H1 (cell line): ENCODE measurements at regions not wholly inside any gene's neighbourhood (a gene's known extent, or its start where the extent isn't known, plus 50 kb on each side); places are given as distances from the start of the nearest gene placed in this dataset.

ENCODE experiments used
- CTCF ChIA-PET: fragments of 300-600 bp; sonication (Branson Sonifier 250); formaldehyde crosslinking; loops from one replicate; lab custom pipeline; 2021; ENCODE audit not compliant: partially characterized antibody; lab: Charles Lee
- POLR2A ChIA-PET: fragments of 300-600 bp; sonication (Branson Sonifier 250); formaldehyde crosslinking; loops from one replicate; lab custom pipeline; 2021; ENCODE audit warnings: inconsistent platforms; ENCODE audit not compliant: partially characterized antibody; lab: Charles Lee
- DNase-seq, 2 experiments: peaks; one replicate each; pipeline versions ENCODE4 v3.0.0 to v3.0.0-alpha.2; 2010 to 2022; ENCODE audit warnings: low spot score in 2 of 2, low read depth in 1 of 2, mixed read lengths in 1 of 2
- FAIRE-seq: peaks from 2 replicates; lab custom pipeline; 2011; peaks lifted over from hg19 to GRCh38; lab: Jason Lieb, UNC
- H2AFZ ChIP-seq: 2 replicates; pipeline ENCODE4 v1.8.1; 2012; ENCODE audit warnings: low read length, inconsistent platforms
- H2AK5ac ChIP-seq: 2 replicates; pipeline ENCODE4 v1.6.1; 2013; ENCODE audit warnings: low read depth, low read length
- H2BK120ac ChIP-seq: replicated peaks from 2 replicates; pipeline ENCODE3; 2013; ENCODE audit warnings: low read depth, low read length, inconsistent platforms
- H2BK12ac ChIP-seq: 2 replicates; pipeline ENCODE4 v1.6.1; 2013; ENCODE audit warnings: low read depth, low read length
- H2BK15ac ChIP-seq: 2 replicates; pipeline ENCODE4 v1.6.1; 2013; ENCODE audit warnings: low read length
- H2BK20ac ChIP-seq: 2 replicates; pipeline ENCODE4 v1.6.1; 2013; ENCODE audit warnings: low read length
- H2BK5ac ChIP-seq: 2 replicates; pipeline ENCODE4 v1.6.1; 2013; ENCODE audit warnings: low read depth, low read length
- H3K14ac ChIP-seq: 2 replicates; pipeline ENCODE4 v1.6.1; 2013; ENCODE audit warnings: inconsistent platforms; ENCODE audit not compliant: insufficient read length
- H3K18ac ChIP-seq: 2 replicates; pipeline ENCODE4 v1.6.1; 2013; ENCODE audit warnings: low read length; ENCODE audit errors: extremely low read depth
- H3K23ac ChIP-seq: 2 replicates; pipeline ENCODE4 v1.6.1; 2013; ENCODE audit warnings: inconsistent platforms; ENCODE audit not compliant: insufficient read length
- H3K23me2 ChIP-seq: 2 replicates; pipeline ENCODE4 v1.6.1; 2013; ENCODE audit warnings: low read depth, low read length
- H3K27ac ChIP-seq: 2 replicates; pipeline ENCODE4 v1.6.1; 2011; ENCODE audit warnings: low read depth, low read length, inconsistent platforms
- H3K27me3 ChIP-seq, 4 experiments: replicated peaks in 1 of 4; 1 replicate in 1 of 4; 2 replicates in 3 of 4; pipeline versions ENCODE4 v1.6.1 to v1.8.1; 2011 to 2013; ENCODE audit warnings: low read length in 3 of 4, mild to moderate bottlenecking in 3 of 4, inconsistent platforms in 2 of 4, mixed read lengths in 2 of 4, moderate library complexity in 1 of 4; ENCODE audit not compliant: control insufficient read depth in 3 of 4, insufficient read depth in 3 of 4; ENCODE audit errors: extremely low read depth in 1 of 4
- H3K36me3 ChIP-seq, 4 experiments: 2 replicates each; pipeline versions ENCODE4 v1.6.1 to v1.8.1; 2011 to 2013; ENCODE audit warnings: mild to moderate bottlenecking in 4 of 4, low read length in 3 of 4, moderate library complexity in 2 of 4, control low read depth in 1 of 4, inconsistent platforms in 1 of 4; ENCODE audit not compliant: insufficient read depth in 4 of 4, control insufficient read depth in 2 of 4
- H3K4ac ChIP-seq: replicated peaks from 2 replicates; pipeline ENCODE3; 2013; ENCODE audit warnings: low read length, low read depth, mixed read lengths, inconsistent platforms; ENCODE audit not compliant: insufficient read length
- H3K4me1 ChIP-seq, 4 experiments: replicated peaks in 1 of 4; 1 replicate in 1 of 4; 2 replicates in 3 of 4; pipeline versions ENCODE4 v1.6.1 to v1.8.1; 2011 to 2013; ENCODE audit warnings: low read length in 3 of 4, inconsistent platforms in 2 of 4, mixed read lengths in 1 of 4; ENCODE audit not compliant: insufficient read depth in 4 of 4, control insufficient read depth in 3 of 4
- H3K4me2 ChIP-seq, 2 experiments: 2 replicates each; pipeline versions ENCODE4 v1.6.1 to v1.8.1; 2011 to 2013; ENCODE audit warnings: low read depth in 2 of 2, low read length in 2 of 2, control low read depth in 1 of 2, inconsistent platforms in 1 of 2, mild to moderate bottlenecking in 1 of 2; ENCODE audit not compliant: insufficient read depth in 1 of 2
- H3K4me3 ChIP-seq, 4 experiments: fragments of 200-600, 300-600 bp in 1 of 4; sonication (generic), shearing (Covaris generic), sonication (Bioruptor Twin) in 1 of 4; 2 replicates each; pipeline versions ENCODE4 v1.5.1 to v1.8.1; 2011 to 2016; ENCODE audit warnings: low read length in 4 of 4, low read depth in 3 of 4, control low read depth in 2 of 4, inconsistent platforms in 2 of 4, mild to moderate bottlenecking in 2 of 4, mixed read lengths in 1 of 4, moderate library complexity in 1 of 4; ENCODE audit not compliant: insufficient read depth in 2 of 4; ENCODE audit errors: extremely low read depth in 1 of 4
- H3K56ac ChIP-seq: replicated peaks from 2 replicates; pipeline ENCODE3; 2013; ENCODE audit warnings: low read depth, mild to moderate bottlenecking, mixed read lengths, low read length, inconsistent platforms; ENCODE audit not compliant: insufficient read length
- H3K79me1 ChIP-seq: 2 replicates; pipeline ENCODE4 v1.6.1; 2013; ENCODE audit warnings: low read depth, low read length, control low read depth
- H3K79me2 ChIP-seq, 2 experiments: 2 replicates each; pipeline versions ENCODE4 v1.6.1 to v1.8.1; 2012 to 2013; ENCODE audit warnings: low read length in 2 of 2, mild to moderate bottlenecking in 2 of 2, inconsistent platforms in 1 of 2; ENCODE audit not compliant: insufficient read depth in 2 of 2, control insufficient read depth in 1 of 2
- H3K9ac ChIP-seq, 4 experiments: replicated peaks in 1 of 4; 1 replicate in 1 of 4; 2 replicates in 3 of 4; pipeline versions ENCODE4 v1.6.1 to v1.8.1; 2011 to 2013; ENCODE audit warnings: low read depth in 3 of 4, low read length in 3 of 4, control low read depth in 2 of 4, mild to moderate bottlenecking in 2 of 4, moderate library complexity in 2 of 4, inconsistent platforms in 1 of 4; ENCODE audit errors: extremely low read depth in 1 of 4
- H3K9me3 ChIP-seq, 2 experiments: 2 replicates each; pipeline versions ENCODE4 v1.6.1 to v1.8.1; 2012 to 2013; ENCODE audit warnings: mild to moderate bottlenecking in 2 of 2, moderate library complexity in 2 of 2, control low read depth in 1 of 2, inconsistent platforms in 1 of 2, low read depth in 1 of 2, low read length in 1 of 2, mixed read lengths in 1 of 2; ENCODE audit not compliant: insufficient read depth in 2 of 2
- H4K20me1 ChIP-seq, 2 experiments: replicated peaks in 1 of 2; 2 replicates each; pipeline versions ENCODE3 to v1.8.1; 2011 to 2013; ENCODE audit warnings: inconsistent platforms in 2 of 2, low read length in 2 of 2, mild to moderate bottlenecking in 1 of 2; ENCODE audit not compliant: insufficient read depth in 2 of 2, control insufficient read depth in 1 of 2
- H4K5ac ChIP-seq: 2 replicates; pipeline ENCODE4 v1.6.1; 2013; ENCODE audit warnings: low read length, low read depth, mixed read lengths, inconsistent platforms; ENCODE audit not compliant: insufficient read length
- H4K8ac ChIP-seq: 2 replicates; pipeline ENCODE4 v1.8.0; 2013; ENCODE audit warnings: mild to moderate bottlenecking, moderate library complexity, low read length, inconsistent platforms; ENCODE audit not compliant: insufficient read depth; ENCODE audit errors: extremely low read depth
- H4K91ac ChIP-seq: replicated peaks from 2 replicates; pipeline ENCODE3; 2013; ENCODE audit warnings: low read length, mixed read lengths, inconsistent platforms; ENCODE audit not compliant: insufficient read length
- ASH2L ChIP-seq: fragments of 200-600, 300-600 bp; sonication (generic); IDR thresholded peaks from one replicate; pipeline ENCODE4 v1.7.1; 2017; ENCODE audit warnings: low read length
- BACH1 ChIP-seq: IDR thresholded peaks from 2 replicates; pipeline ENCODE4 v1.6.1; 2012; ENCODE audit warnings: low read length, improper control_type of control experiment
- CBX5 ChIP-seq: fragments of 300-800, 300-1000 bp; sonication (generic); IDR thresholded peaks from 2 replicates; pipeline ENCODE4 v1.7.1; 2016; ENCODE audit warnings: antibody characterized with exemption, low read length, low read depth
- CHD2 ChIP-seq: IDR thresholded peaks from 2 replicates; pipeline ENCODE4 v1.6.1; 2012; ENCODE audit warnings: low read length, improper control_type of control experiment
- CREB1 ChIP-seq: IDR thresholded peaks from 2 replicates; pipeline ENCODE4 v1.6.1; 2012; ENCODE audit warnings: inconsistent platforms
- EP300 ChIP-seq, 2 experiments: IDR thresholded peaks; 1 replicate in 1 of 2; 2 replicates in 1 of 2; pipeline ENCODE4 v1.6.1; 2011 to 2012; ENCODE audit warnings: low read depth in 2 of 2, low read length in 2 of 2, mild to moderate bottlenecking in 2 of 2, borderline replicate concordance in 1 of 2, inconsistent platforms in 1 of 2, moderate library complexity in 1 of 2
- EZH2 ChIP-seq: fragments of 200-600 bp; sonication (generic); IDR thresholded peaks from 2 replicates; pipeline ENCODE4 v1.7.1; 2012; ENCODE audit warnings: low read depth, mild to moderate bottlenecking, moderate library complexity, low read length, inconsistent platforms; ENCODE audit not compliant: severe bottlenecking
- JUN ChIP-seq: IDR thresholded peaks from 2 replicates; pipeline ENCODE4 v1.6.1; 2011; ENCODE audit warnings: low read depth, mild to moderate bottlenecking, improper control_type of control experiment, low read length
- KDM5A ChIP-seq: fragments of 200-600 bp; IDR thresholded peaks from 2 replicates; pipeline ENCODE4 v1.7.1; 2012; ENCODE audit warnings: mild to moderate bottlenecking, low read length, inconsistent platforms, mixed read lengths
- SAP30 ChIP-seq: fragments of 300-600 bp; sonication (generic); IDR thresholded peaks from 2 replicates; pipeline ENCODE4 v1.7.1; 2012; ENCODE audit warnings: low read length, moderate library complexity, mild to moderate bottlenecking, inconsistent platforms; ENCODE audit not compliant: insufficient read depth, insufficient replicate concordance
- TAF7 ChIP-seq: optimal IDR thresholded peaks from 2 replicates; pipeline ENCODE3; 2011; ENCODE audit warnings: low read depth, mild to moderate bottlenecking, inconsistent platforms, low read length, moderate library complexity, borderline replicate concordance
- TEAD4 ChIP-seq: IDR thresholded peaks from 2 replicates; pipeline ENCODE4 v1.6.1; 2012; ENCODE audit warnings: low read depth, low read length, inconsistent platforms, mixed read lengths
- ZNF274 ChIP-seq: IDR thresholded peaks from 2 replicates; pipeline ENCODE4 v1.7.0; 2012; ENCODE audit warnings: low read length, borderline replicate concordance; ENCODE audit errors: extremely low read depth
- WGBS, 2 experiments: shearing (Covaris generic) in 1 of 2; methylation state at CpG; one replicate each; pipeline versions ENCODE4 v1.1.6 to v1.1.7; 2013 to 2015; ENCODE audit warnings: low lambda C conversion rate in 2 of 2, mixed read lengths in 2 of 2, inconsistent platforms in 1 of 2, low coverage in 1 of 2, missing lambda C conversion rate in 1 of 2; ENCODE audit not compliant: insufficient replicate concordance in 2 of 2, insufficient coverage in 1 of 2, insufficient read length in 1 of 2; ENCODE audit errors: extremely low coverage in 1 of 2, missing lambda C conversion rate in 1 of 2; 5-methylcytosine and 5-hydroxymethylcytosine counted together
- TF ChIP-seq, protein P1 (sequence below): IDR thresholded peaks from 2 replicates; pipeline ENCODE4 v1.6.1; 2012; ENCODE audit warnings: low read length, inconsistent platforms

DNA sequence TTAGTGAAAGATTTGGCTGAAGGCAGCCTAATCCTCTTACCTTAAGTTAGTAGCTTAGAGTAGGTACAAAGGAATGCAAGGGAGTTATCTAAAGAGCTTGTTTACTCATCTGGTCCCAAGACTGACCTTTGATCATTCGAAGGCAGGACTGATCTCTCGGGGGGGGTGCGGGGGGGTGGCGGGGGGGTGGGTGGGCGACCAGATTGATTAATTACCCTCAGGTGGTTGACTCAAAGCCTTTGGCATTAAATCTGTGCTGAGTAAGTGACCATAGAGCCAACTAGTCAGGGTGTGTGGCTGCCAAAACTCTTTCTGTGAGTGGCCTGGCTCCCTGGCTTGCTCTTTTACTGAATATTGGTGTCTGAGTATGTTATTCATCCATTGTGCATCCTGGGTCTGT lies 731.9 kb upstream of the FBXO33 start:
- no peak for FAIRE-seq
- WGBS, 2 experiments, result 84% methylated on average over 3 of the region's 5 CpGs; no CpG with 5 or more reads in 1 of the 2 experiments
- no peak overlapping the region for H3K4me2 ChIP-seq
- no peak overlapping the region for H4K8ac ChIP-seq
- no peak overlapping the region for H3K9ac ChIP-seq
- no peak overlapping the region for H3K18ac ChIP-seq
- POLR2A ChIA-PET, result no interaction called here
- H3K14ac ChIP-seq, result no peak overlapping the region
- H2BK12ac ChIP-seq, result no peak overlapping the region
- no peaks in the 10 kb centered on the region for H3K79me2 ChIP-seq
- DNase-seq, result no peak
- no peak overlapping the region for H2AFZ ChIP-seq
- no peak overlapping the region for H2BK120ac ChIP-seq
- no peak overlapping the region for H4K5ac ChIP-seq
- H3K4me1 ChIP-seq, result no peaks in the 10 kb centered on the region
- H3K4me3 ChIP-seq, result no peak overlapping the region
- H3K79me1 ChIP-seq, result no peaks in the 10 kb centered on the region
- H3K9me3 ChIP-seq, result peaks cover 16 to 20% of the 10 kb centered on the region in 2 experiments
- no peaks in the 10 kb centered on the region; a peak in 1 of 8 replicates for H3K36me3 ChIP-seq
- H4K20me1 ChIP-seq, result no peaks in the 10 kb centered on the region
- no peak overlapping the region for H2BK5ac ChIP-seq
- H3K23ac ChIP-seq, result no peak overlapping the region
- H3K23me2 ChIP-seq, result no peaks in the 10 kb centered on the region
- H2BK20ac ChIP-seq, result no peak overlapping the region
- CTCF ChIA-PET, result no interaction called here
- no peak overlapping the region for H4K91ac ChIP-seq
- no peak overlapping the region for H3K27ac ChIP-seq
- H2AK5ac ChIP-seq, result no peak overlapping the region
- no peaks in the 10 kb centered on the region for H3K27me3 ChIP-seq
- no peak overlapping the region for H3K4ac ChIP-seq
- no peak overlapping the region for H2BK15ac ChIP-seq
- H3K56ac ChIP-seq, result no peak overlapping the region
- no peak for TF ChIP-seq CREB1
- TF ChIP-seq CHD2, result no peak
- TF ChIP-seq ZNF274, result no peak
- TF ChIP-seq KDM5A, result no peak
- TF ChIP-seq EP300 (IDR thresholded peaks at IDR 0.05; ENCODE audit: borderline replicate concordance in 1 of 2, low read depth in 2 of 2, low read length in 2 of 2), result no peak
- no peak for TF ChIP-seq EZH2
- TF ChIP-seq TAF7, result no peak
- no peak for TF ChIP-seq JUN
- no peak for TF ChIP-seq BACH1
- no peak for TF ChIP-seq SAP30
- TF ChIP-seq CBX5, result no peak
- no peak for TF ChIP-seq TEAD4
- TF ChIP-seq ASH2L, result no peak
- TF ChIP-seq, protein P1, sequence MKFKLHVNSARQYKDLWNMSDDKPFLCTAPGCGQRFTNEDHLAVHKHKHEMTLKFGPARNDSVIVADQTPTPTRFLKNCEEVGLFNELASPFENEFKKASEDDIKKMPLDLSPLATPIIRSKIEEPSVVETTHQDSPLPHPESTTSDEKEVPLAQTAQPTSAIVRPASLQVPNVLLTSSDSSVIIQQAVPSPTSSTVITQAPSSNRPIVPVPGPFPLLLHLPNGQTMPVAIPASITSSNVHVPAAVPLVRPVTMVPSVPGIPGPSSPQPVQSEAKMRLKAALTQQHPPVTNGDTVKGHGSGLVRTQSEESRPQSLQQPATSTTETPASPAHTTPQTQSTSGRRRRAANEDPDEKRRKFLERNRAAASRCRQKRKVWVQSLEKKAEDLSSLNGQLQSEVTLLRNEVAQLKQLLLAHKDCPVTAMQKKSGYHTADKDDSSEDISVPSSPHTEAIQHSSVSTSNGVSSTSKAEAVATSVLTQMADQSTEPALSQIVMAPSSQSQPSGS, result no peak
